H9 (cell line): ENCODE measurements at regions not wholly inside any gene's neighbourhood (a gene's known extent, or its start where the extent isn't known, plus 50 kb on each side); places are given as distances from the start of the nearest gene placed in this dataset.

Source experiments
- DNase-seq: peaks from one replicate; pipeline ENCODE4 v3.0.0-alpha.2; 2017
- H2AFZ ChIP-seq: one replicate; pipeline ENCODE4 v1.6.1; 2013; ENCODE audit warnings: mild to moderate bottlenecking, low read length, control low read depth, moderate library complexity
- H2AK5ac ChIP-seq: 2 replicates; pipeline ENCODE4 v1.6.1; 2013; ENCODE audit warnings: low read length, control low read depth, mixed read lengths; ENCODE audit not compliant: insufficient read length
- H2BK120ac ChIP-seq: one replicate; pipeline ENCODE4 v1.6.1; 2013; ENCODE audit warnings: low read depth, mild to moderate bottlenecking, low read length, control low read depth, inconsistent platforms; ENCODE audit not compliant: poor library complexity, severe bottlenecking
- H2BK12ac ChIP-seq: 2 replicates; pipeline ENCODE4 v1.6.1; 2013; ENCODE audit warnings: low read length, control low read depth, mixed read lengths, low read depth; ENCODE audit not compliant: insufficient read length
- H2BK15ac ChIP-seq: 2 replicates; pipeline ENCODE4 v1.6.1; 2013; ENCODE audit warnings: low read depth, low read length, control low read depth
- H2BK20ac ChIP-seq: one replicate; pipeline ENCODE4 v1.6.1; 2013; ENCODE audit warnings: low read depth, mild to moderate bottlenecking, low read length, control low read depth, inconsistent platforms; ENCODE audit not compliant: poor library complexity, severe bottlenecking
- H2BK5ac ChIP-seq: 2 replicates; pipeline ENCODE4 v1.6.1; 2013; ENCODE audit warnings: low read length, control low read depth, mixed read lengths; ENCODE audit not compliant: insufficient read length
- H3K14ac ChIP-seq: 2 replicates; pipeline ENCODE4 v1.6.1; 2013; ENCODE audit warnings: low read length, control low read depth; ENCODE audit not compliant: insufficient read depth
- H3K18ac ChIP-seq: 2 replicates; pipeline ENCODE4 v1.6.1; 2013; ENCODE audit warnings: low read depth, mild to moderate bottlenecking, mixed read lengths, low read length, control low read depth; ENCODE audit not compliant: insufficient read length
- H3K23ac ChIP-seq: 2 replicates; pipeline ENCODE4 v1.6.1; 2013; ENCODE audit warnings: low read length, control low read depth, mixed read lengths, low read depth; ENCODE audit not compliant: insufficient read length
- H3K23me2 ChIP-seq: 2 replicates; pipeline ENCODE4 v1.6.1; 2013; ENCODE audit warnings: low read depth, mild to moderate bottlenecking, mixed read lengths, low read length, control low read depth; ENCODE audit not compliant: insufficient read length, poor library complexity, severe bottlenecking
- H3K27ac ChIP-seq: 2 replicates; pipeline ENCODE4 v1.5.1; 2013; ENCODE audit warnings: low read length, control low read depth, mixed read lengths, low read depth; ENCODE audit not compliant: insufficient read length
- H3K27me3 ChIP-seq: 2 replicates; pipeline ENCODE4 v1.6.1; 2013; ENCODE audit warnings: low read length, control low read depth, inconsistent platforms; ENCODE audit not compliant: insufficient read depth
- H3K4ac ChIP-seq: 2 replicates; pipeline ENCODE4 v1.6.1; 2013; ENCODE audit warnings: low read depth, mild to moderate bottlenecking, control low read depth, inconsistent platforms, low read length, moderate library complexity
- H3K4me1 ChIP-seq: 2 replicates; pipeline ENCODE4 v1.6.1; 2013; ENCODE audit warnings: low read length, control low read depth, inconsistent platforms; ENCODE audit not compliant: insufficient read depth
- H3K4me2 ChIP-seq: 2 replicates; pipeline ENCODE4 v1.6.1; 2013; ENCODE audit warnings: low read length, control low read depth, mixed read lengths; ENCODE audit not compliant: insufficient read length, insufficient read depth
- H3K56ac ChIP-seq: 2 replicates; pipeline ENCODE4 v1.6.1; 2013; ENCODE audit warnings: low read depth, mild to moderate bottlenecking, mixed read lengths, low read length, control low read depth; ENCODE audit not compliant: insufficient read length
- H3K79me1 ChIP-seq: 2 replicates; pipeline ENCODE4 v1.6.1; 2013; ENCODE audit warnings: low read depth, mild to moderate bottlenecking, moderate library complexity, low read length, control low read depth, inconsistent platforms; ENCODE audit not compliant: insufficient read depth, poor library complexity, severe bottlenecking
- H3K79me2 ChIP-seq: 2 replicates; pipeline ENCODE4 v1.6.1; 2013; ENCODE audit warnings: low read length, control low read depth, inconsistent platforms; ENCODE audit not compliant: insufficient read depth
- H3K9ac ChIP-seq: 2 replicates; pipeline ENCODE4 v1.6.1; 2013; ENCODE audit warnings: low read length, control low read depth, mixed read lengths; ENCODE audit not compliant: insufficient read length; ENCODE audit errors: extremely low read depth
- H3K9me3 ChIP-seq: one replicate; pipeline ENCODE4 v1.6.1; 2013; ENCODE audit warnings: low read depth, low read length, inconsistent platforms; ENCODE audit not compliant: control insufficient read depth
- H3T11ph ChIP-seq: one replicate; pipeline ENCODE4 v1.6.1; 2013; ENCODE audit warnings: mild to moderate bottlenecking, low read length, control low read depth, inconsistent platforms
- H4K20me1 ChIP-seq: one replicate; pipeline ENCODE4 v1.6.1; 2013; ENCODE audit not compliant: control insufficient read depth, insufficient read length, insufficient read depth
- H4K5ac ChIP-seq: 2 replicates; pipeline ENCODE4 v1.6.1; 2013; ENCODE audit warnings: low read depth, mild to moderate bottlenecking, mixed read lengths, low read length, control low read depth; ENCODE audit not compliant: insufficient read length
- H4K8ac ChIP-seq: replicated peaks from 2 replicates; pipeline ENCODE4 v1.6.1; 2013; ENCODE audit warnings: low read length, control low read depth, mixed read lengths, low read depth; ENCODE audit not compliant: insufficient read length
- H4K91ac ChIP-seq: 2 replicates; pipeline ENCODE4 v1.6.1; 2013; ENCODE audit warnings: low read depth, mild to moderate bottlenecking, moderate library complexity, mixed read lengths, low read length, control low read depth; ENCODE audit not compliant: insufficient read length
- H3K27ac Mint-ChIP-seq, 3 experiments: 2 replicates in 2 of 3; 3 replicates in 1 of 3; pipeline ENCODE4 v1.8.0; 2020 to 2021; ENCODE audit warnings: mixed read lengths in 3 of 3, mild to moderate bottlenecking in 1 of 3, moderate library complexity in 1 of 3
- H3K27me3 Mint-ChIP-seq: 2 replicates; pipeline ENCODE4 v1.8.0; 2021; ENCODE audit warnings: low read depth, mild to moderate bottlenecking, moderate library complexity, mixed read lengths
- H3K36me3 Mint-ChIP-seq, 3 experiments: 2 replicates in 2 of 3; 3 replicates in 1 of 3; pipeline ENCODE4 v1.8.0; 2020 to 2021; ENCODE audit warnings: low read depth in 3 of 3, mixed read lengths in 3 of 3; ENCODE audit not compliant: insufficient read depth in 1 of 3
- H3K4me1 Mint-ChIP-seq, 2 experiments: 2 replicates each; pipeline ENCODE4 v1.8.0; 2020; ENCODE audit warnings: mixed read lengths in 2 of 2
- H3K4me3 Mint-ChIP-seq, 2 experiments: 2 replicates in 1 of 2; 3 replicates in 1 of 2; pipeline ENCODE4 v1.8.0; 2020 to 2021; ENCODE audit warnings: mild to moderate bottlenecking in 2 of 2, mixed read lengths in 2 of 2, moderate library complexity in 1 of 2
- H3K9me3 Mint-ChIP-seq, 2 experiments: 2 replicates in 1 of 2; 3 replicates in 1 of 2; pipeline ENCODE4 v1.8.0; 2020; ENCODE audit warnings: mild to moderate bottlenecking in 2 of 2, mixed read lengths in 2 of 2, moderate library complexity in 1 of 2
- CTCF ChIP-seq: fragments of 200-600 bp; sonication (generic); conservative IDR thresholded peaks from 3 replicates; pipeline ENCODE4 v1.8.0; 2021; ENCODE audit warnings: antibody characterized with exemption, mild to moderate bottlenecking
- WGBS: extraction: QIAGEN DNeasy Blood & Tissue Kit; methylation state at CpG from one replicate; pipeline ENCODE4 v1.1.7; 2013; ENCODE audit warnings: missing lambda C conversion rate, low lambda C conversion rate, mixed read lengths; ENCODE audit not compliant: insufficient read length; ENCODE audit errors: extremely low coverage; 5-methylcytosine and 5-hydroxymethylcytosine counted together

- Histone ChIP-seq H3K23me2 (no peaks in the 10 kb centered on the region), H3K23ac (no peak overlapping the region), H3K79me2 (no peaks in the 10 kb centered on the region), H3K27me3 (no peaks in the 10 kb centered on the region), H3K18ac (no peak overlapping the region), H3K79me1 (no peaks in the 10 kb centered on the region), H2BK5ac (no peak overlapping the region), H3K9me3 (no peaks in the 10 kb centered on the region), H3T11ph (no peak overlapping the region), H3K4me2 (no peak overlapping the region), H3K4ac (no peak overlapping the region), H2BK120ac (no peak overlapping the region), H2BK20ac (no peak overlapping the region), H4K91ac (no peak overlapping the region), H2AFZ (no peak overlapping the region), H3K9ac (no peak overlapping the region), H4K20me1 (no peaks in the 10 kb centered on the region), H3K27ac (no peak overlapping the region), H2AK5ac (no peak overlapping the region), H3K56ac (no peak overlapping the region), H2BK12ac (no peak overlapping the region), H3K4me1 (no peaks in the 10 kb centered on the region), H4K5ac (no peak overlapping the region), H2BK15ac (no peak overlapping the region), H3K14ac (no peak overlapping the region), H4K8ac (no peak overlapping the region)
- peak; percentile 29 for DNase-seq
- H3K27me3 Mint-ChIP-seq: peaks cover 10% of the 10 kb centered on the region
- WGBS: no CpG with 5 or more reads among the region's 11 CpGs
- H3K36me3 Mint-ChIP-seq: no peaks in the 10 kb centered on the region
- H3K9me3 Mint-ChIP-seq: no peaks in the 10 kb centered on the region
- H3K4me1 Mint-ChIP-seq: no peaks in the 10 kb centered on the region
- H3K27ac Mint-ChIP-seq: peak overlapping the region in 1 of 3 experiments; percentile 31; a peak in 2 of 7 replicates
- peak; percentile 29; the same call in 2 of the 3 replicates for TF ChIP-seq CTCF
- H3K4me3 Mint-ChIP-seq: no peak overlapping the region
Observed at GRCh38 chr14:101087614-101088394, 184.3 kb upstream of the RTL1 start.
